ENCODE measurements at regions not wholly inside any gene's neighbourhood (a gene's known extent, or its start where the extent isn't known, plus 50 kb on each side); places are given as distances from the start of the nearest gene placed in this dataset.

GRCh38 chr10:55519264-55519663 is 718.2 kb upstream of the PCDH15 start:
- TF ChIP-seq CTCF (IDR thresholded peaks at IDR 0.05) (no peak), EZH2phosphoT487 (IDR thresholded peaks at IDR 0.05) (no peak)

Data from neural progenitor cell (in vitro differentiated cells).